ENCODE measurements at regions not wholly inside any gene's neighbourhood (a gene's known extent, or its start where the extent isn't known, plus 50 kb on each side); places are given as distances from the start of the nearest gene placed in this dataset.

DNA sequence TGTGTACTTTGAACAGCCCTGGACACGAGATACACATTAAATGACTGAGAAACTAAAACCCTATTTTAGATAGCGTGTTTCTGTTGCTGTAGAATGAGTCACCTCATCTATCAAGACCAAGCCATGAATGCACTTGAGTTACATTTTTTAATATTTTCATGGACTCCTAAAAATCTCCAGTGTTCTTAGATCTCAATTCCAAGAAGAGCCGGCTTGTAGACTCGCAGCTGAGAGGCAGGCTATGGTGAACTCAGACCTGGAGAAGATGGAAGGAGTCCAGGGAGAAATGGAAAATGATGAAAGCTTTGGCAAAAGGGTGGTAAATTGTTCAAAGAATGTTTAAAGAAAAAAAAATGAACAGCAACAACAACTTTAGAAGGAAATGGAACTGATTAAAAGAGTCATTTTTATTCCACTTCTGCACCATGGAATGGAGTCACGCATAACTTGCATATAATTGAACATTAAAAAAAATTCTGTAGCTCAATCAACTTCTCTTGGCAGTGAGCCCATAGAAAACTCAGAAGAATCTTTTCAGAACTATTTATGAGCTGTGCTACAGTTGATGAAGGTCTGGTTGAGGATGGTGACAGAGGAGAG lies 129.8 kb downstream of the MXRA5 start:
- Histone ChIP-seq H3K4me2 (ENCODE audit: low read length) (no peak overlapping the region), H3K27me3 (ENCODE audit: insufficient read depth, low read length) (no peaks in the 10 kb centered on the region), H3K79me2 (ENCODE audit: insufficient read depth, low read length) (no peaks in the 10 kb centered on the region), H3K27ac (ENCODE audit: low read depth, low read length) (no peak overlapping the region), H3K4me3 (ENCODE audit: insufficient read depth, low read depth, low read length) (no peak overlapping the region), H3K9me3 (ENCODE audit: insufficient read depth, low read depth, low read length) (no peaks in the 10 kb centered on the region), H4K20me1 (ENCODE audit: insufficient read depth, low read length) (no peaks in the 10 kb centered on the region), H3K36me3 (ENCODE audit: insufficient read depth, low read length) (no peaks in the 10 kb centered on the region), H3K9ac (ENCODE audit: low read length) (no peak overlapping the region), H3K4me1 (ENCODE audit: insufficient read depth, low read length) (no peaks in the 10 kb centered on the region), H2AFZ (ENCODE audit: low read depth, low read length) (no peak overlapping the region)
- no peak overlapping the region for H3K4me3 Mint-ChIP-seq (ENCODE audit: unreplicated experiment)
- FAIRE-seq (peak; percentile 83), DNase-seq (ENCODE audit: low read depth) (no peak)
- no peaks in the 10 kb centered on the region for H3K9me3 Mint-ChIP-seq (ENCODE audit: unreplicated experiment)
- no peaks in the 10 kb centered on the region for H3K4me1 Mint-ChIP-seq (ENCODE audit: low read depth, unreplicated experiment)
- no peak overlapping the region for H3K27ac Mint-ChIP-seq (ENCODE audit: unreplicated experiment)
- no peaks in the 10 kb centered on the region for H3K36me3 Mint-ChIP-seq (ENCODE audit: low read depth, unreplicated experiment)
- H3K27me3 Mint-ChIP-seq (ENCODE audit: low read depth, unreplicated experiment): peaks cover 2% of the 10 kb centered on the region
- TF ChIP-seq EZH2 (IDR thresholded peaks at IDR 0.05; ENCODE audit: insufficient read depth, low read length) (no peak), CTCF (IDR thresholded peaks at IDR 0.05; ENCODE audit: insufficient read depth, low read depth, low read length) (no peak)

- Histone ChIP-seq H3K9ac (ENCODE audit: low read length) (no peak overlapping the region), H2AFZ (ENCODE audit: low read depth, low read length) (no peak overlapping the region), H3K4me3 (ENCODE audit: insufficient read depth, low read depth, low read length) (no peak overlapping the region), H3K9me3 (ENCODE audit: insufficient read depth, low read depth, low read length) (no peaks in the 10 kb centered on the region), H3K27ac (ENCODE audit: low read depth, low read length) (no peak overlapping the region), H3K27me3 (ENCODE audit: insufficient read depth, low read length) (no peaks in the 10 kb centered on the region), H3K79me2 (ENCODE audit: insufficient read depth, low read length) (no peaks in the 10 kb centered on the region), H3K4me1 (ENCODE audit: insufficient read depth, low read length) (no peaks in the 10 kb centered on the region), H3K36me3 (ENCODE audit: insufficient read depth, low read length) (no peaks in the 10 kb centered on the region), H4K20me1 (ENCODE audit: insufficient read depth, low read length) (no peaks in the 10 kb centered on the region), H3K4me2 (ENCODE audit: low read length) (no peak overlapping the region)
- peak; percentile 84 for FAIRE-seq
- no peak for DNase-seq (ENCODE audit: low read depth)
- Mint-ChIP-seq H3K27me3 (ENCODE audit: low read depth, unreplicated experiment) (no peaks in the 10 kb centered on the region), H3K9me3 (ENCODE audit: unreplicated experiment) (no peaks in the 10 kb centered on the region), H3K4me1 (ENCODE audit: low read depth, unreplicated experiment) (no peaks in the 10 kb centered on the region), H3K4me3 (ENCODE audit: unreplicated experiment) (no peak overlapping the region), H3K36me3 (ENCODE audit: low read depth, unreplicated experiment) (no peaks in the 10 kb centered on the region), H3K27ac (ENCODE audit: unreplicated experiment) (no peak overlapping the region)
- TF ChIP-seq CTCF (IDR thresholded peaks at IDR 0.05; ENCODE audit: insufficient read depth, low read depth, low read length) (no peak), EZH2 (IDR thresholded peaks at IDR 0.05; ENCODE audit: insufficient read depth, low read length) (no peak)
Observed at GRCh38 chrX:3215249-3215648, 131.2 kb downstream of the MXRA5 start.

GRCh38 chrX:3206314-3206713 lies 140.1 kb downstream of the MXRA5 start:
- no peak overlapping the region for H3K27ac Mint-ChIP-seq (ENCODE audit: unreplicated experiment)
- Histone ChIP-seq H2AFZ (ENCODE audit: low read depth, low read length) (no peak overlapping the region), H4K20me1 (ENCODE audit: insufficient read depth, low read length) (no peaks in the 10 kb centered on the region), H3K36me3 (ENCODE audit: insufficient read depth, low read length) (no peaks in the 10 kb centered on the region), H3K4me3 (ENCODE audit: insufficient read depth, low read depth, low read length) (no peak overlapping the region), H3K4me2 (ENCODE audit: low read length) (no peak overlapping the region), H3K4me1 (ENCODE audit: insufficient read depth, low read length) (no peaks in the 10 kb centered on the region), H3K27me3 (ENCODE audit: insufficient read depth, low read length) (no peaks in the 10 kb centered on the region), H3K27ac (ENCODE audit: low read depth, low read length) (no peak overlapping the region), H3K79me2 (ENCODE audit: insufficient read depth, low read length) (no peaks in the 10 kb centered on the region), H3K9me3 (ENCODE audit: insufficient read depth, low read depth, low read length) (no peaks in the 10 kb centered on the region), H3K9ac (ENCODE audit: low read length) (no peak overlapping the region)
- H3K9me3 Mint-ChIP-seq (ENCODE audit: unreplicated experiment): no peaks in the 10 kb centered on the region
- TF ChIP-seq CTCF (IDR thresholded peaks at IDR 0.05; ENCODE audit: insufficient read depth, low read depth, low read length) (no peak), EZH2 (IDR thresholded peaks at IDR 0.05; ENCODE audit: insufficient read depth, low read length) (no peak)
- DNase-seq (ENCODE audit: low read depth): no peak
- H3K4me1 Mint-ChIP-seq (ENCODE audit: low read depth, unreplicated experiment): no peaks in the 10 kb centered on the region
- peaks cover 8% of the 10 kb centered on the region for H3K27me3 Mint-ChIP-seq (ENCODE audit: low read depth, unreplicated experiment)
- no peak for FAIRE-seq
- no peak overlapping the region for H3K4me3 Mint-ChIP-seq (ENCODE audit: unreplicated experiment)
- no peaks in the 10 kb centered on the region for H3K36me3 Mint-ChIP-seq (ENCODE audit: low read depth, unreplicated experiment)

Data from astrocyte (in vitro differentiated cells and primary cell).